OCI-LY3 (cell line): ENCODE measurements at regions not wholly inside any gene's neighbourhood (a gene's known extent, or its start where the extent isn't known, plus 50 kb on each side); places are given as distances from the start of the nearest gene placed in this dataset.
"Not testable (repeated sequence)": the region's sequence is repeated elsewhere in the genome, so short reads cannot be mapped to it uniquely, and the experiment has no call there.

ENCODE experiments used
- H2AFZ ChIP-seq: fragments of 200-600, 300-600 bp; shearing (Covaris generic); 2 replicates; pipeline ENCODE4 v1.6.0; 2014; ENCODE audit warnings: antibody characterized with exemption, low read depth, low read length
- H3K27ac ChIP-seq: fragments of 200-600, 300-600 bp; sonication (generic); 2 replicates; pipeline ENCODE4 v1.5.1; 2014; ENCODE audit warnings: mild to moderate bottlenecking, low read length, moderate library complexity, mixed read lengths
- H3K27me3 ChIP-seq: fragments of 200-600, 300-600 bp; sonication (generic); 2 replicates; pipeline ENCODE4 v1.6.1; 2014; ENCODE audit warnings: low read depth, low read length, mixed read lengths
- H3K36me3 ChIP-seq: fragments of 200-600, 300-600 bp; sonication (generic); replicated peaks from 2 replicates; pipeline ENCODE3; 2014; ENCODE audit warnings: low read depth, low read length, mixed read lengths
- H3K4me1 ChIP-seq: fragments of 300-600, 200-600 bp; sonication (generic); 2 replicates; pipeline ENCODE4 v1.6.1; 2014; ENCODE audit warnings: low read length, mixed read lengths
- H3K4me2 ChIP-seq: fragments of 200-600, 300-600 bp; sonication (generic); 2 replicates; pipeline ENCODE4 v1.6.1; 2014; ENCODE audit warnings: low read length, mixed read lengths
- H3K4me3 ChIP-seq: fragments of 300-600, 200-600 bp; sonication (generic); 2 replicates; pipeline ENCODE4 v1.5.1; 2014; ENCODE audit warnings: antibody characterized with exemption, mild to moderate bottlenecking, low read length, moderate library complexity
- H3K79me2 ChIP-seq: fragments of 300-600, 200-600 bp; shearing (Covaris generic); 2 replicates; pipeline ENCODE4 v1.6.1; 2014; ENCODE audit warnings: mild to moderate bottlenecking, low read length, mixed read lengths
- H3K9ac ChIP-seq: fragments of 300-600, 200-600 bp; shearing (Covaris generic); 2 replicates; pipeline ENCODE4 v1.6.0; 2014; ENCODE audit warnings: mild to moderate bottlenecking, low read length, moderate library complexity
- H3K9me3 ChIP-seq: fragments of 200-600, 300-600 bp; shearing (Covaris generic); 2 replicates; pipeline ENCODE4 v1.6.1; 2014; ENCODE audit warnings: low read length, mixed read lengths; ENCODE audit not compliant: insufficient read depth
- H4K20me1 ChIP-seq: fragments of 200-600, 300-600 bp; sonication (generic); 2 replicates; pipeline ENCODE4 v1.6.1; 2016; ENCODE audit warnings: low read length, mixed read lengths; ENCODE audit not compliant: insufficient read depth
- CTCF ChIP-seq: fragments of 200-600, 300-600 bp; sonication (generic); IDR thresholded peaks from 2 replicates; pipeline ENCODE4 v1.5.1; 2014; ENCODE audit warnings: antibody characterized with exemption, low read length, low read depth

GRCh38 chr14:106329243-106329642 lies 802.9 kb downstream of the TMEM121 start:
- peaks cover 23% of the 10 kb centered on the region for H3K27me3 ChIP-seq
- H3K9me3 ChIP-seq = not testable (repeated sequence)

GRCh38 chr14:106329987-106330774 lies 803.8 kb downstream of the TMEM121 start:
- not testable (repeated sequence) for H3K4me2 ChIP-seq, H3K4me3 ChIP-seq, H3K79me2 ChIP-seq, H3K9me3 ChIP-seq, H2AFZ ChIP-seq, H3K9ac ChIP-seq, H4K20me1 ChIP-seq, H3K27ac ChIP-seq, H3K36me3 ChIP-seq
- peaks cover 15% of the 10 kb centered on the region for H3K4me1 ChIP-seq
- peaks cover 23% of the 10 kb centered on the region for H3K27me3 ChIP-seq

More at GRCh38 chr14:106329243-106329642, 802.9 kb downstream of the TMEM121 start:
- H3K9ac ChIP-seq, H3K4me3 ChIP-seq, H3K4me2 ChIP-seq, H2AFZ ChIP-seq, H3K27ac ChIP-seq, H3K79me2 ChIP-seq, H4K20me1 ChIP-seq, H3K36me3 ChIP-seq: not testable (repeated sequence)
- H3K4me1 ChIP-seq = peaks cover 15% of the 10 kb centered on the region

- peak overlapping the region; percentile 66 for H3K4me3 ChIP-seq
- H3K4me2 ChIP-seq = peak overlapping the region; percentile 49
- TF ChIP-seq CTCF = peak; percentile 38
- not testable (repeated sequence) for H3K79me2 ChIP-seq, H3K4me1 ChIP-seq, H4K20me1 ChIP-seq, H3K9me3 ChIP-seq, H2AFZ ChIP-seq, H3K27ac ChIP-seq, H3K36me3 ChIP-seq, H3K9ac ChIP-seq
- H3K27me3 ChIP-seq = peaks cover 23% of the 10 kb centered on the region
Observed at GRCh38 chr14:106334428-106335109, 808.2 kb downstream of the TMEM121 start.

- not testable (repeated sequence) for H3K79me2 ChIP-seq, H3K4me3 ChIP-seq, H2AFZ ChIP-seq, H3K9me3 ChIP-seq, H3K9ac ChIP-seq, H3K4me1 ChIP-seq, H4K20me1 ChIP-seq, H3K36me3 ChIP-seq, H3K27ac ChIP-seq
- Histone ChIP-seq H3K4me2 (peak overlapping the region; percentile 48), H3K27me3 (peaks cover 23% of the 10 kb centered on the region)
Observed at GRCh38 chr14:106335110-106335429, 808.7 kb downstream of the TMEM121 start.

- H3K9me3 ChIP-seq, H3K27me3 ChIP-seq, H4K20me1 ChIP-seq, H3K4me3 ChIP-seq, H3K27ac ChIP-seq, H3K4me2 ChIP-seq, H2AFZ ChIP-seq, H3K79me2 ChIP-seq, H3K4me1 ChIP-seq, H3K9ac ChIP-seq, H3K36me3 ChIP-seq: not testable (repeated sequence)
Observed at GRCh38 chr14:106338775-106339174, 812.4 kb downstream of the TMEM121 start.

- H3K79me2 ChIP-seq, H3K9ac ChIP-seq: not testable (repeated sequence)
Observed at GRCh38 chr14:106340658-106341057, 814.3 kb downstream of the TMEM121 start.

GRCh38 chr14:106341161-106341560 lies 814.8 kb downstream of the TMEM121 start:
- not testable (repeated sequence) for H3K36me3 ChIP-seq, H3K4me3 ChIP-seq, H4K20me1 ChIP-seq, H3K79me2 ChIP-seq, H3K4me1 ChIP-seq, H3K9ac ChIP-seq, H3K27ac ChIP-seq, H3K9me3 ChIP-seq, H2AFZ ChIP-seq, H3K4me2 ChIP-seq
- H3K27me3 ChIP-seq = peaks cover 20% of the 10 kb centered on the region

More at GRCh38 chr14:106340658-106341057, 814.3 kb downstream of the TMEM121 start:
- H3K4me1 ChIP-seq, H3K4me3 ChIP-seq, H3K27ac ChIP-seq, H3K9me3 ChIP-seq, H4K20me1 ChIP-seq, H2AFZ ChIP-seq, H3K4me2 ChIP-seq, H3K36me3 ChIP-seq: not testable (repeated sequence)
- H3K27me3 ChIP-seq = peaks cover 15% of the 10 kb centered on the region
